ENCODE measurements at regions not wholly inside any gene's neighbourhood (a gene's known extent, or its start where the extent isn't known, plus 50 kb on each side); places are given as distances from the start of the nearest gene placed in this dataset.

DNA sequence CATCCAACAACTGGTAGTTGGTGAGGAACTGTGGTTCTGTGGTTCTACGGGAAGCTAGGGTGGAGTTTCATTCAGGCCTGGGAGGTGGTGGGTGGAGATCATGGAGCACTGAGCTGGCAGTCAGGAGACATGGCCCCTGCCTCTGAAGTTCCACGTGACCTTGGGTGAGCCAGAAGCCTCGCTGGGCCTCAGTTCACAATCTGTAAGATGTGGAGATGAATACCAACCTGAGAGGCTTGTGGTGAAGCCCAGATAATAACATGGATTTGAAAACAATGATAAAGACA lies 177.9 kb downstream of the MACROH2A1 start:
- Histone ChIP-seq H3K4me1 (ENCODE audit: control insufficient read depth, low read length) (peaks cover 7% of the 10 kb centered on the region; the same call in 1 of the 2 replicates), H3K79me2 (ENCODE audit: control insufficient read depth, low read length) (no peaks in the 10 kb centered on the region), H3F3A (ENCODE audit: control insufficient read depth, insufficient read depth) (no peaks in the 10 kb centered on the region), H3K36me3 (ENCODE audit: control insufficient read depth, low read length) (no peaks in the 10 kb centered on the region), H3K9me3 (ENCODE audit: control insufficient read depth, insufficient read depth, low read length) (no peaks in the 10 kb centered on the region), H4K20me1 (ENCODE audit: control insufficient read depth, insufficient read depth, low read depth, low read length) (no peaks in the 10 kb centered on the region), H3K27ac (ENCODE audit: low read depth, low read length) (no peak overlapping the region), H3K4me2 (ENCODE audit: low read length) (no peak overlapping the region), H3K27me3 (ENCODE audit: control insufficient read depth, low read length) (no peaks in the 10 kb centered on the region), H3K4me3 (ENCODE audit: low read length) (no peak overlapping the region), H3K9me2 (replicated peaks; ENCODE audit: control insufficient read depth, low read length) (no peaks in the 10 kb centered on the region)
- TF ChIP-seq, protein P1, sequence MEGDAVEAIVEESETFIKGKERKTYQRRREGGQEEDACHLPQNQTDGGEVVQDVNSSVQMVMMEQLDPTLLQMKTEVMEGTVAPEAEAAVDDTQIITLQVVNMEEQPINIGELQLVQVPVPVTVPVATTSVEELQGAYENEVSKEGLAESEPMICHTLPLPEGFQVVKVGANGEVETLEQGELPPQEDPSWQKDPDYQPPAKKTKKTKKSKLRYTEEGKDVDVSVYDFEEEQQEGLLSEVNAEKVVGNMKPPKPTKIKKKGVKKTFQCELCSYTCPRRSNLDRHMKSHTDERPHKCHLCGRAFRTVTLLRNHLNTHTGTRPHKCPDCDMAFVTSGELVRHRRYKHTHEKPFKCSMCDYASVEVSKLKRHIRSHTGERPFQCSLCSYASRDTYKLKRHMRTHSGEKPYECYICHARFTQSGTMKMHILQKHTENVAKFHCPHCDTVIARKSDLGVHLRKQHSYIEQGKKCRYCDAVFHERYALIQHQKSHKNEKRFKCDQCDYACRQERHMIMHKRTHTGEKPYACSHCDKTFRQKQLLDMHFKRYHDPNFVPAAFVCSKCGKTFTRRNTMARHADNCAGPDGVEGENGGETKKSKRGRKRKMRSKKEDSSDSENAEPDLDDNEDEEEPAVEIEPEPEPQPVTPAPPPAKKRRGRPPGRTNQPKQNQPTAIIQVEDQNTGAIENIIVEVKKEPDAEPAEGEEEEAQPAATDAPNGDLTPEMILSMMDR (IDR thresholded peaks at IDR 0.05; ENCODE audit: low read depth, low read length, poor library complexity, severe bottlenecking), result no peak
- TF ChIP-seq EZH2phosphoT487 (IDR thresholded peaks at IDR 0.05; ENCODE audit: borderline replicate concordance, low read length), result no peak

DNA sequence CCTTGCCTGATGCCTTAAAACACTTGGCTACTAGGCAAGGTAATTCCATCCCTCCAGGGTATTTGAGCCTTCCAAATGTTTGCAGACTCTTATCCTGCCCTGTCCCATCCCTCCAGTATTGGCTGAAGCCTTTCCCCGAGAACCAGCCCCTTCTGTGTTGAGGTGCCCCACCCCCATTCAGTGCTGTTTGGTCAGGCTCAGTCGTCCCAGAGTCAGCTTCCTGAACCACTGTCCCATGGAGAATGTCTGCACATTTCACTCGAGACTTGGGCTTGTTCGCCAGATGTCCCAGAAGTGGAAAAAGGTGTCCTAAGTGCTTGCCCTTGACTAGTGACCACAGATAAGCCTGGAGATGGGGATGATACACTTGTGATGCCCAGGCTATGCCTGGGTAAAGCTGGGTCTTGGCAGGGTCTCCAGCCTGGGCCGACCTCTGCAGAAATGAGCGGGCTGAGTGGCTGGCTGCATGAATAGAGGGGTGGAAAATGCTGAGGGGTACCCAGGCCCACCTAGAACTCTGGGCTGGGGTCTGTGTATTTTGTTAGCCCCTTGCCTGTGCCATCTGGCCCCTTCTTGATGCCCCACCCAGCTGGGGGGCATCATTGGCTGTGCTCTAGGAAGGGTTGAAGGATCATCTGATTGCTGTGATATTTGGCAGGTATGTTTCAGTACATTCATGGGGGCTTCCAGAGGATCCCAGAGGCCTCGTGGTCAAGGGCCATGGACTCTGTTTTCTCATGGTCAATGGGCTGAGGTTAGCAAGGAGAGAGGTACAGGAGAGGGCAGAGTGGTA lies 178.4 kb downstream of the MACROH2A1 start:
- Histone ChIP-seq H3K36me3 (ENCODE audit: control insufficient read depth, low read length) (no peaks in the 10 kb centered on the region), H3K4me1 (ENCODE audit: control insufficient read depth, low read length) (peaks cover 7% of the 10 kb centered on the region; the same call in 1 of the 2 replicates), H3K9me2 (replicated peaks; ENCODE audit: control insufficient read depth, low read length) (no peaks in the 10 kb centered on the region), H3K79me2 (ENCODE audit: control insufficient read depth, low read length) (no peaks in the 10 kb centered on the region), H3K27ac (ENCODE audit: low read depth, low read length) (no peak overlapping the region), H4K20me1 (ENCODE audit: control insufficient read depth, insufficient read depth, low read depth, low read length) (no peaks in the 10 kb centered on the region), H3K27me3 (ENCODE audit: control insufficient read depth, low read length) (no peaks in the 10 kb centered on the region), H3F3A (ENCODE audit: control insufficient read depth, insufficient read depth) (no peaks in the 10 kb centered on the region), H3K9me3 (ENCODE audit: control insufficient read depth, insufficient read depth, low read length) (no peaks in the 10 kb centered on the region), H3K4me2 (ENCODE audit: low read length) (no peak overlapping the region), H3K4me3 (ENCODE audit: low read length) (no peak overlapping the region)
- TF ChIP-seq, protein P1 (IDR thresholded peaks at IDR 0.05; ENCODE audit: low read depth, low read length, poor library complexity, severe bottlenecking), result no peak
- TF ChIP-seq EZH2phosphoT487 (IDR thresholded peaks at IDR 0.05; ENCODE audit: borderline replicate concordance, low read length), result no peak

- Histone ChIP-seq H3K4me2 (ENCODE audit: low read length) (no peak overlapping the region), H3K79me2 (ENCODE audit: control insufficient read depth, low read length) (no peaks in the 10 kb centered on the region), H3K27ac (ENCODE audit: low read depth, low read length) (no peak overlapping the region), H3K4me3 (ENCODE audit: low read length) (no peak overlapping the region), H4K20me1 (ENCODE audit: control insufficient read depth, insufficient read depth, low read depth, low read length) (no peaks in the 10 kb centered on the region), H3F3A (ENCODE audit: control insufficient read depth, insufficient read depth) (no peaks in the 10 kb centered on the region), H3K27me3 (ENCODE audit: control insufficient read depth, low read length) (no peaks in the 10 kb centered on the region; the same call in 1 of the 2 replicates), H3K9me3 (ENCODE audit: control insufficient read depth, insufficient read depth, low read length) (no peaks in the 10 kb centered on the region), H3K36me3 (ENCODE audit: control insufficient read depth, low read length) (no peaks in the 10 kb centered on the region), H3K9me2 (replicated peaks; ENCODE audit: control insufficient read depth, low read length) (no peaks in the 10 kb centered on the region), H3K4me1 (ENCODE audit: control insufficient read depth, low read length) (peaks cover 7% of the 10 kb centered on the region; the same call in 1 of the 2 replicates)
- no peak for TF ChIP-seq EZH2phosphoT487 (IDR thresholded peaks at IDR 0.05; ENCODE audit: borderline replicate concordance, low read length)
- TF ChIP-seq, protein P1 (IDR thresholded peaks at IDR 0.05; ENCODE audit: low read depth, low read length, poor library complexity, severe bottlenecking), result no peak
These were observed 179.2 kb downstream of the MACROH2A1 start for GRCh38 chr5:135219868-135220267.
